OCI-LY7 (cell line): ENCODE measurements at regions not wholly inside any gene's neighbourhood (a gene's known extent, or its start where the extent isn't known, plus 50 kb on each side); places are given as distances from the start of the nearest gene placed in this dataset.

Experiments used
- BruUV-seq: library from RNA; stranded (reverse); fragments of 400-500 nt; replicated peaks from 2 replicates; lab custom pipeline; 2021; lab: Mats Ljungman, UMichigan
- CTCF ChIA-PET: fragments of 300-600 bp; sonication (Branson Sonifier 250); formaldehyde crosslinking; loops from one replicate; lab custom pipeline; 2022; ENCODE audit warnings: antibody characterized with exemption; ENCODE audit not compliant: unreplicated experiment; lab: Charles Lee
- POLR2A ChIA-PET: fragments of 300-600 bp; sonication (Branson Sonifier 250); formaldehyde crosslinking; loops from one replicate; lab custom pipeline; 2022; ENCODE audit warnings: antibody characterized with exemption; lab: Charles Lee
- DNase-seq: peaks from one replicate; pipeline ENCODE4 v3.0.0-alpha.2; 2015; ENCODE audit warnings: low spot score
- H2AFZ ChIP-seq: fragments of 200-600 bp; sonication (generic), shearing (Covaris generic); 2 replicates; pipeline ENCODE4 v1.6.1; 2014; ENCODE audit warnings: mild to moderate bottlenecking, antibody characterized with exemption, low read length, moderate library complexity
- H3K27ac ChIP-seq: fragments of 200-600 bp; sonication (generic); 2 replicates; pipeline ENCODE4 v1.5.1; 2014; ENCODE audit warnings: mixed run types, low read depth, mild to moderate bottlenecking, moderate library complexity, low read length, inconsistent platforms; ENCODE audit not compliant: poor library complexity, severe bottlenecking
- H3K36me3 ChIP-seq: fragments of 200-600 bp; sonication (generic); 2 replicates; pipeline ENCODE4 v1.6.1; 2014; ENCODE audit warnings: mild to moderate bottlenecking, antibody characterized with exemption, low read length, moderate library complexity, mixed read lengths; ENCODE audit not compliant: insufficient read depth
- H3K4me1 ChIP-seq: fragments of 200-600 bp; sonication (generic); 2 replicates; pipeline ENCODE4 v1.5.1; 2014; ENCODE audit warnings: mild to moderate bottlenecking, low read length; ENCODE audit not compliant: insufficient read depth, poor library complexity, severe bottlenecking
- H3K4me2 ChIP-seq: fragments of 200-600 bp; sonication (generic); 2 replicates; pipeline ENCODE4 v1.6.1; 2014; ENCODE audit warnings: mild to moderate bottlenecking, low read length
- H3K4me3 ChIP-seq: fragments of 200-600 bp; sonication (generic); 2 replicates; pipeline ENCODE4 v1.5.1; 2014; ENCODE audit warnings: mild to moderate bottlenecking, low read depth, low read length; ENCODE audit not compliant: poor library complexity, severe bottlenecking
- H3K79me2 ChIP-seq: fragments of 200-600 bp; sonication (generic); 2 replicates; pipeline ENCODE4 v1.6.1; 2016; ENCODE audit warnings: low read depth, mild to moderate bottlenecking, low read length, moderate library complexity, mixed read lengths; ENCODE audit not compliant: insufficient read depth
- H3K9me2 ChIP-seq: fragments of 200-600 bp; sonication (generic); 2 replicates; pipeline ENCODE4 v1.6.1; 2016; ENCODE audit warnings: mild to moderate bottlenecking, low read length, mixed read lengths; ENCODE audit not compliant: insufficient read depth
- H3K9me3 ChIP-seq: fragments of 200-600 bp; sonication (generic); 2 replicates; pipeline ENCODE4 v1.6.1; 2014; ENCODE audit warnings: mild to moderate bottlenecking, mixed run types, low read length, mixed read lengths
- H4K20me1 ChIP-seq: fragments of 200-600 bp; sonication (generic); 2 replicates; pipeline ENCODE4 v1.6.1; 2014; ENCODE audit warnings: mild to moderate bottlenecking, antibody characterized with exemption, low read length, moderate library complexity, mixed read lengths; ENCODE audit not compliant: insufficient read depth
- CTCF ChIP-seq: fragments of 200-600 bp; sonication (generic); conservative IDR thresholded peaks from 2 replicates; pipeline ENCODE4 v1.5.1; 2014; ENCODE audit warnings: mild to moderate bottlenecking, antibody characterized with exemption, low read length, moderate library complexity, mixed read lengths
- EZH2phosphoT487 ChIP-seq: fragments of 200-600 bp; sonication (generic); IDR thresholded peaks from 2 replicates; pipeline ENCODE4 v1.6.1; 2018; ENCODE audit warnings: low read depth, borderline replicate concordance, mild to moderate bottlenecking, mixed run types, antibody characterized with exemption, low read length, moderate library complexity, mixed read lengths
- intact Hi-C: fragments of 100-400 bp; cut with micrococcal nuclease; formaldehyde crosslinking; loops from one replicate; pipeline ENCODE4 v1.10.0; 2022; ENCODE audit not compliant: unreplicated experiment

GRCh38 chr18:50465211-50466153 is 90.6 kb downstream of the SKA1 start:
- no peak overlapping the region for H2AFZ ChIP-seq
- DNase-seq: no peak
- no peaks in the 10 kb centered on the region for H3K79me2 ChIP-seq
- POLR2A ChIA-PET: no interaction called here
- no peak overlapping the region for H3K4me2 ChIP-seq
- TF ChIP-seq EZH2phosphoT487 (no peak), CTCF (no peak)
- intact Hi-C loops: no loop called here
- no TSS peak for BruUV-seq
- H3K4me3 ChIP-seq: no peak overlapping the region
- H3K9me3 ChIP-seq: no peaks in the 10 kb centered on the region
- no peaks in the 10 kb centered on the region for H3K36me3 ChIP-seq
- no peaks in the 10 kb centered on the region for H4K20me1 ChIP-seq
- H3K9me2 ChIP-seq: no peaks in the 10 kb centered on the region
- no peak overlapping the region for H3K27ac ChIP-seq
- H3K4me1 ChIP-seq: no peaks in the 10 kb centered on the region
- CTCF ChIA-PET: no interaction called here

- intact Hi-C loops: no loop called here
These were observed 91.8 kb downstream of the SKA1 start for GRCh38 chr18:50466634-50467033.

More at GRCh38 chr18:50466634-50467033, 91.8 kb downstream of the SKA1 start:
- Histone ChIP-seq H3K79me2 (no peaks in the 10 kb centered on the region), H3K4me3 (no peak overlapping the region), H3K4me2 (no peak overlapping the region), H3K36me3 (no peaks in the 10 kb centered on the region), H3K4me1 (no peaks in the 10 kb centered on the region), H3K9me3 (no peaks in the 10 kb centered on the region), H4K20me1 (no peaks in the 10 kb centered on the region), H3K9me2 (no peaks in the 10 kb centered on the region), H2AFZ (no peak overlapping the region), H3K27ac (no peak overlapping the region)
- no TSS peak for BruUV-seq
- ChIA-PET POLR2A (no interaction called here), CTCF (no interaction called here)
- no peak for DNase-seq
- no peak for TF ChIP-seq EZH2phosphoT487
- no peak for TF ChIP-seq CTCF
